Lung microvascular endothelial cell (primary cell): ENCODE measurements at regions not wholly inside any gene's neighbourhood (a gene's known extent, or its start where the extent isn't known, plus 50 kb on each side); places are given as distances from the start of the nearest gene placed in this dataset.

Source experiments
- DNase-seq, 2 donors: peaks; one replicate each; pipeline versions ENCODE4 v3.0.0 to v3.0.0-alpha.2; 2010; ENCODE audit warnings: low read depth in 2 of 2

DNA sequence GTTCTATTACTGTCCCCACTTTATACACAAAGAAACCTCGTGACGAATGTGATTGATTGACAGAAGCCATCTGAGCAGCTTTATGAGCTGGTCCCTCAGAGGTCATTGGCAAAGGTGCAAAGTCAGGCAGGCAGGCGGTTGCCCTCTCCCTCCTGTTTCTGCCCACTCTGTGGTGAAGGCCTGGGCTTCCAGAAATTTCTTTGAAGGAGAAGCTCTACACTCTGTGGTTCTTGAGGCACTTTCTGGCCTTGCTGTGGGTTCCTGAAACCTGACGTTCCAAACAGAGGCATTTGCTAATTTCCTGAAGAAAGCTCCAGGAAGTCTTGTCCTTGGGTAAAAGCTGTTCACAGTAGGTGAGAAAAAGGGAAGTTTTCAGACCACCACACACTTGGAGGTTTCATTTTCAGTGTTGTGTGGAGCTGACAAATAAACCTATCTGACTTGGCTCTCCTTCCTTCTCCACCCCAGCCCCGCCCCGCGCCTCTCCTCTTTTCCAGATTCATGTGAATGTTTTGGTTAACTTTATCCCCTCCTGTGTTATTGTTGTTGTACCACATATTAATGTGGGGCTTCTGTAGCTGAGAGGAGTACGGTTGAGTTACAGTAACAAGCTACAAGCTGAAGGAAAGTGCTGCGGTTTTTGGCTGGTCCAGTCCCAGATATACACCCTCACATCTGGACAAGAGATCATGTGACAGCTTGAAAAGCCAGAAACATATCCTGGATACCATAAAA, 274.1 kb downstream of the CLIC5 start:
- no peak for DNase-seq

DNA sequence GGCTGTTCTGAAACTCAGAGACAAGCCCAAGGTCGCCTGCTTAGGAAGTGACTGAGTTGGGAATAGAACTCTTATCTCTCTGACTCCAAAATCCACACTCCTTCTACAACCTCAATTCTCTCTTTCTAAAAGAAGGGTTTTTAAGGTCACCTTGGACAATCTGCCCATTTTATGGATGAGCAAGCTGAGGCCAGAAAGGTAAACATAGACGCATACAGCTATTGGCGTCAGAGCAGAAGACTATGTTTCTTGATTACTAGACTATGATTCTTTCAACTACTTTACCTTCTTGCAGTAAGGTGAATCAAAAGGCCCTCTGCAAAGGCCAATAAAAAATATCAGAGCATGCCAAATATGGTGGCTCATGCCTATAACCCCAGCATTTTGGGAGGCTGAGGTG, 276.6 kb downstream of the CLIC5 start:
- no peak for DNase-seq

DNA sequence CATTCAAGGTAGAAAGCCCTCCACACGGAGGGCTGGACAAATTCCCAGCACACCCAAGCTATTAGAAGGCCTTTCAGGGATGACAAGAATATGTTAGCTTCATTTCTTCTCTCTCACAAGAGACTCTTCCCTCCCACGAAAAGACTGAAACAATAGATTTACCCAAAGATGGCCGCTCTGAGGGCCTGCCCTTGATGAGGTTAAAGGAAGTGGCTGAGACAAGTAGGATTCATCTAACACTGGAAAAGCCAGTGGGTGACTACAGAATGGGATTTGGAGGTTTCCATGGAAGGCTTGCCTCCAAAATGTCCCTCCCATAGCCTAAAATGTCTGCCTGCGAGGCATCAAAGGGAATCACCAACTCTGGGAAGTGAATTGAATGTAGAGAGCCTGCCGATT, 277.6 kb downstream of the CLIC5 start:
- no peak for DNase-seq

DNA sequence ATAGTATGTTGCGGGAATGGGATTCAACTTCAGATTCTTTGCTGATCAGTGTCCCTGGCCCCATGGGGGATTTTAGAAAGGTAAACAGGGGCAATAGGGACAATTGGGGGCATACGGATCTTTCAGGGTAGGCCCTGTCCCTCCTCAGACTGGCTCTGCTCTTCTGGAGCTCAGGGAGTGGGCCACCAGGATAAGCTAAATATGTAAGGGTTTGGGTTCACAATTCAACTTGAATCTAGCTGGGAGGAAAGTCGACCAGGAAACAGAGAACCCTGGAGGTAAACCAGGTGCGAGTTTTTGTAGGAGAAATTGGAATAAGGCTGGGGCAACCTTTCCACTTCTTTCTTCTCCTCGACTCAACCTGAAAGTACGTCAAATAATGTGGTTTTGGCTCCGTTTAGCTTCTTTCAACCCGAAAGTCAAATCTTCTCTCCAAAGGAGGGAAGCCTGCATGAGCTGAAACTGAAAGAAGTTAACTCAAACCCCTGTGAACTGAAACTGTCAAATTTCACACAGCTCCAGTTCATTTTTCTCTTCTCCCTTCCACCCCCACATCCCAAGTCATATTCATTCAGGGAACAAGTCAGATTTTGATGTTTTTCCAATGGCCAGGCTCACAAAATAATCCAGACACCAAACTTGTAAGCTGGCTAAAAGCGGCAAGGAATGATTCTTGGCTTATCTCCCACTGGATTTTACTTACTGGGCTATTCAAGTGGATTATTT, 278.2 kb downstream of the CLIC5 start:
- DNase-seq, result no peak

DNA sequence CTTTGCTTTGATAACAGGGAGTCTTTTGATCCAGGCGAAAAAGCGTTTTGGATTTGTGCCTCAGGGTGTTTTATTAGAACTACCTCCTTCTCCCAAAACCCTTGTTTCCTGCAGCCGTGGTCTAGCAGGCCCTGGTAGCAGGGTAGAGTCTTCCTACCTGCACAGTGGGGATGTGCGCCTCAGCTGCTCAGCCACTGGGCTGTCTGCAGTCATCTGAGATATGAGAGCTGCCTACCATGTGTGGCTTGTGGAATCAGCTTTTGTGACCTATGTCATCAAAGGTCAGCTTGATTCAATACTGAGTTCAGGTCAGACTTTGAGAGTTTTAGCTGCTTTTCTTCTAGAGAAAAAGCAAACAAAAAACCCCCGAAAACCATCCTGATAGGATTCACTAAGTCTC, 279.5 kb downstream of the CLIC5 start:
- DNase-seq, result no peak

DNA sequence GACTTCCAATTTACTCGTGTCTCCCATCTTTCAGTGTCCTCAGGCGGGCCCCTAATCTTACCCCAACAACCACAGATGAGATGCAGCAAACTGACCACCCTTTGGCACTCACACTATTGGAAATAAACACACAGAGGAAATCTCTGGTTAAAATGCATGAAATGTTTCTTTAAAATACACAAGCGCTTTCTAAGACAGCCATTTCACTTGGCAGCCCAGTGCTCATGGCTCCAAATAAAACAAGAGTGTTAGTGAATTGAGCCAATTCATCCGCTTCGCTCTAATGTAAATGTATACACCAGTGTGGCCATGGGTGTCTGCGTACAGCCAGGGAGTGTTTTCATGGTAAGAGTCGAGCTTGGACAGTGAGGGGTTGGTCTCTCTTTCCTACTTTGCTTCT, 282.9 kb downstream of the CLIC5 start:
- no peak for DNase-seq

DNA sequence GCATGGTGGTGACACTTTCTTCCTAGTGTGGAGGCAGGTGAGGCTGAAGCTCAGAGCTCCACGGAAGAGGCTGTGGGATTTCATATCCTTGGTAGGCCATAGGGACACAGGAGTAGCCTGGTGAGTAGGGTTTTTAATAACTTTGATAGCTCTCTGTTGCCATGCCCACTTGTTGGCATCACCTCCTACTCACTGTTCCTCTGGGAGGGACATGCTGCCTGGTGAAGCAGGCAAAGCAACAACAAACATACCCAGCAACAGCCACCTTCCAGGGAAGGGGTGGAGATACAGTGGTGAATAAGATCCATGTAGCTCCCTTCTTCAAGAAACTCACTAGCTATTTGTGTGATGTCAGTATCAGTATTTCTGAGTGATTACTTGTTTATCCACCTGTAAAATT, 285.4 kb downstream of the CLIC5 start:
- DNase-seq, result no peak

DNA sequence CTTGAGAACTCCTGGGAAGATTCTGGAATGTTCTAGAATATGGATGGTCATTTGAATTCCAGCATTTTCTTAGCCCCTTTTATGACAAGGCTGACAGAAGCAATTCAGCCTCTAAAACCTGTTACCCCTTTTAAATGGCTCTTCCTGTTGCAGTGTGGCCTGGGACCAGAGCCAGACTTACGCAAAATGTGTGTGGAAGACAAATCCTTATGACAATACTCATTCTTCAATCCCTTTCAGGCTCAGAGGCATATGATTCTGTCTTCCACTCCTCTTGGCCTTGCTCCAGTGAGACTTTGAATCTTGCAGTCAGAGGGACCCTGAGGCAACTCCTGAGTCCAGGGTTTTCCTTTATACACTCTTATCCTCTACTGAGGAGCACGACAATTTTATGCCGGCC, 287.0 kb downstream of the CLIC5 start:
- peak; percentile 3 to 9 for DNase-seq

DNA sequence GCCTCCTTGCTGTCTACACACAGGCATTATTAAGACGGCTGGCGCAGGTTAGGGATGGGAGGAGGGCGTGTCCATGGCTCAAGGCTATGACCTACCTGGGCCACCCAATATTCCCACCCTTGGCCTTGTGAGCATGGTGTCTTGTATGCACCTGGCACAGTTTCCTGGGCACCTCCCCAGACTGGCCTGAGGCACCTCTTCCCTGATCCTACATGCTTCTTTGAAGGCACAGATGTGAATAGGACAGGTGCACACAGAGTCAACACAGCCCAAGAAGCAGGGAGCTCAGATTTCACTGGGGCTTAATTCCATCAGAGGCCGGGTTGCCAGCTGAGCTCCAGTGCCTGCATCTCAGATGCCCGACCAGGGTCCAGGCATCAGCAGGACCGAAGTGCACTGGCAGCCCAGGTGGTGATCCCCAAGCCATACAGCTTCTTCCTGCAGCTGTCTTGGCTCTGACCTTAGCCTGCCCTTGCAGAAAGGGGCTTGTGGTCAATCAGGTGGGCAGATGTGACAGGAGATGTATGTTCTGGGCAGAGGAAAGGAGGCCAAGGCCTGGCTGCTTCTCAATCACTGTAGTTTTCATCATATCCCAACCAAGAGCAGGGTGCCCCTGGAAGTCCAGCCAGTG, 287.7 kb downstream of the CLIC5 start:
- DNase-seq, result no peak

DNA sequence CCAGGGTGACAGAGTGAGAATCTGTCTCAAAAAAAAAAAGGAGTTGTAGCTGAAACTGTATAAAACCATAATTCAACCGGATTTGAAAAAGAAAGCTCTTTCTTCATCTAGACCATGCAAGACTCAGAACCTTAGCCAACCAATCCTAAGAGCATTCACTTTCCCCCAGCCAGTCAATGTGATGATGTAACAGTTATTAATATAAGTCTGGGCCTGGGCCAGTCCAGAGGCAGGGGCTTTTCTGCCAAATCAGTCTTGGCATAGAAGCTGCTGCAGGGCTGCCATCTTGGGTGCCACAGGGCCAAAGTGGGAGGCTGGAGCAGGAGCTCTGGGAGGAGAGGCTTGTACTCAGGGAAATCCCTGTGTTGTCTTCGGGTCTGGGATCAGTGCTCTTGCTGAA, 288.4 kb downstream of the CLIC5 start:
- no peak for DNase-seq

DNA sequence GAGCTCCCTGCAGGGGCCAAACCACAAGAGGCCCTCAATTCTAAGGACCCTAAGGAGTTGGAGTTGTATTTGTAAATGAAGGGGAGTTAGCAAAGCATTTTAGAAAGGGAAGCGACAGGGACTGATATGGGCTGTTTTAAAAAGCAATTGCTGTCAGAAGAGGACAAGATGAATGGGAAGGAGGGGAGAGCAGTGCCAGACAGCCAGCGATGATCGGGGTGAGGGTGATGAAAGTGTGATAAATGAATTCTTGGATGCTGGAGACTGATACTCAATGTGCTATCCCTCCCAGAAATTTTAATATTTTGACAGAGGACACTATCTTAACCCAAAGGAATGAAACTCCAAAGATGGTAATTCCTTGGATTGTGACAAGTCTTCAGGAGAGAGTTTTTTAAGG, 289.2 kb downstream of the CLIC5 start:
- no peak for DNase-seq

DNA sequence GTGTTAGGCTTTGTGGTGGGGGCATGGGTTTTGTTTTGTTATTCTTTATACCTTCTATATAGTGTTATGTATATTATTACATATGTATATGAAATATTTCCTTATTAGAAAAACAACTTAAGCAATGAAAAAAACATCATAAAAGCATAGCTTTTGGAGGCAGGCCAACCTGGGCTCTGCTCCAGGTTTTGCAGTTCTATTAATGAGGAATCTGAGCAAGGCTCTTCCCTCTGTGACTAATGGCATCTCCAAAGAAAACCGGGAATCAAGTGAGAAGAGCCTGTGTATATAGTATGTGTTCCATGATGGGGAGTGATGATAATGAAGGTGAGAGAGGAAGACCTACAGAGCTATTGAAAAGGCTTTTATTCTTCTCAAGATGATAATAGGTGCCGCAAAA, 291.1 kb downstream of the CLIC5 start:
- DNase-seq, result peak; percentile 25 to 81

DNA sequence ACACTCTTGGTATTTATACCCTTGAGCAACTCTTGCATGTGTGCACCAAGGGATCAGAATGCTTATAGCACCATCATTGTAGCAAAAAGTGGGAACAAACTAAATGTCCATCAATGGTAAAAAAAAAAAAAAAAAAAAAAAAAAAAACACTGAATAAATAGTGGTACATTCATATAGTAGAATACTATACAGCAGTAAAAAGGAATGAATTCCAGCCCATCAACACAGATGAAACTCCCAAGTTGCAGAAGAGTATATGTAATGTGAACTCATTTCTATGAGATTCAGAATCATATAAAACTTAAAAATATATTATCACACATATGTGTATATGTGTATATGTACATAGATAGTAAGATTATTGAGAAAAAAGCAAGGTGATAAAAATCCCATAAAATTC, 291.6 kb downstream of the CLIC5 start:
- no peak for DNase-seq

DNA sequence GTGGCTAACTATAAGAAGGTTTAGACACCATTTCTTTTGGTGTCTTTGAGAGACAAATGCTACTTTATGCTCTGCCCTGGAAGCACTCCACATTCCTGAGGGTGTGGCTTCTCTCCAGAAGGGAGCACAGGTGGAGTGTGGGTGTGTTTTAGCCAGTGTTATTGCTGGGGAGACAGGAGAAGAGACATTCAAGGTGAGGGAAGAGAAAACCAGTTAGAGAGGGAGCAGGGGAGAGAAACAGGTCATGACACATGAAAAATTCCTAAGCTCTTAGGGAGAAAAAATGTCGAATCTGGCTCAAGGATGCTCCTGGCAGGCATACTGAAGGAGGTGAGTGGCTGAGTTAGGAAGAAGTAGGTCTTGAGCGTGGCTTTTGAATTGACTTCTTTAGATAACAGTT, 292.8 kb downstream of the CLIC5 start:
- DNase-seq, result no peak

DNA sequence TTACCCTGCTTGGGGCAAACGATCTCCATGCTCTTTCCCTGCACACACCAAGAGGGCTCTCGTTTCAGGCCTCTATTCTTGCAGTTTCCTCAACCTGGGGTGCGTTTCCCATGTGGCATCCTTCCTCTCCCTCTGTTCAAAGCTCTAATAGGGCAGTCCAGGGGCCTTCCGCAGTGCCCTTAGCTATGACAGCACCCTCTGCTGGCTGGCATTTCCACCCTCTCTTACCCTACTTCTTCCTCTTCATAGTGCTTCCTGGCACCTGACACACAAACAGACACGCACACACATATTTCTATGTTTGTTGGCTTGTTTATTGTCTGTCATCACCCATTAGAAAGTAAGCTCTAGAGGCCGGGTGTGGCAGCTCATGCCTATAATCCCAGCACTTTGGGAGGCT, 294.0 kb downstream of the CLIC5 start:
- DNase-seq, result no peak

DNA sequence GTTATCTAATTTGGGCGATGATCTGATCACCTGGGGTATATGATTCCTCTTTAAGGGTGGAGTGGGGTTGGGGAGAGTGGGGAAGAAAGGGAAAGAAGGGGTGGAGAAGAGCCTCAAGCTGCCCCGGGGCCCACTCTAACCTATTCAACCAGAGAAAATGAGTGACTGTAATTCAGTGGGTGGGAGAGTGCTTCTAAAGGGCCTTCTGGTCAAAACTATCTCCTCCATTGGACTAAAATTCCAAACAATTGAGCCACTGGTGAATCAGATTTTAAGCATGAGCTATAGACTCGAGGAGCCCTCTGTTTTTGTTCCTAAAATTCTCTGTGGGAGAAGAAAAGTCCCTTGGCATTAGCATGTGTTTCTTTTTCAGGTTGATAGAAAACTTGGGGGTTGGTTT, 296.8 kb downstream of the CLIC5 start:
- DNase-seq, result no peak

DNA sequence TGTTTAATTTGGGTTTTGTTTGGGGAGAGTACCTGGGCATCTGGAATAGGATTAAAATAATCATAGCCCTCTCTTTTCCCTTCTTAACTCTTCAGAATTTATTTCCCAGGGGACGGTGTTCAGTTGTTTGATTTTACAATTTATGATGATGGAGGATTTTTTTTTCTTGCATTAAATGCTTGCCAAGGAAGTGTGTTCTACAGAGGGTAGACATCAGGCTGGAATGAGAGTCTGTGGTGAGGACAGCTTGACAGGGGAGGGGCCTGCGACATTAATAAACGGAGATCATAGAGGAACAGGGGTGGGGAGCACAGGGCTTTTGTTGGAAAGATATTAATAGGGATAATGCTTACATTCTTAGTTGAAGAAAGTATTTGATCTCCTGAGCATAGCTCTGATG, 297.5 kb downstream of the CLIC5 start:
- DNase-seq, result no peak

DNA sequence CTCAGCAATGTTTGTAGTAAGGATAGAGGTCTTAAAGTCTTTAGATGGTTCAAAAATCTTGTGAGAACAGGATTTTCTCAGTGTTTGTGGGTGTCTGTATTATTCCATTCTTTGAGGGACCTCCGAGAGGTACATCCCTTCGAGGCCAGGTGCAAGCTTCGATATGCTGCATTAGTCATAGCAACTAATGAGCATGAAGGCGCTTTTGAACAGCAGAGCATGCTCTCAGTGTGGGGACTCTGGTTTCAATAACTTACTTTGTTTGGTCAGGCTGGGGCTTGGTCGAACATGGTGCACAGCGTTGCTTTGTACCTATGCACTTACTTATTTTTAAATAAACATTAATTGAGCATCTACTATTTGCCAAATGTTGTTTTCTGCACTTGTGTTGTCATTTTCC, 297.9 kb downstream of the CLIC5 start:
- DNase-seq, result no peak

DNA sequence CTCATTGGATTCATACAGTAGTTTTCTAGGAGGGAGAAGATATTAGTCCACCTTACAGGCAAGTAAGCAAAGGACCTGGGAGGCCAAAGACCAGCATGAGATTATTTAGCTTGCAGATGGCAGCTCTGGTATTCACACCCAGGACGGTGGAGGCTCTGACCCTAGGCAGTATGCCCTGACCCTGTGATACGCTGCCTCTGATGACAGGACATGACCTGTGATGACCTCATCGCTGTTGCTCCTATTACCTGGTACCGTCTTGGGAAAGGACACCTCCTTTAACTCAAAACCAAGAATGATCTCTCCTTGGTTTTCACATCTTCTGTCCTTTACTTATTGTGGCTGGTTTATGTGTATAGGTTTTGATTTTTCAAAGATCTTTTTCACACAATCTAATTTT, 298.6 kb downstream of the CLIC5 start:
- no peak for DNase-seq

DNA sequence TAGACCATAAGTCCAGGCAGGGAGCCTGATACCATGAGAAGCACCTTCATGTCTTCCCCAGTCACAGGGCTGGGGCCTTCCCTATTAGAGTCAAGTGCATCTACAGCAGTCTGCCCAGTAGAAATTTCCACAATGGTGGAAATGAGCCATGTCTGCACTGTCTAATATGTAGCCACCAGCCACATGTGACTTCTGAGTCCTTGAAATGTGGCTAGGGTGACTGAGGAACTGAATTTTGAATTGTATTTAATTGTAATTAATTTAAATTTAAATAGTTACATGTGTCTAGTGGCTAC, 300.2 kb downstream of the CLIC5 start:
- no peak for DNase-seq

DNA sequence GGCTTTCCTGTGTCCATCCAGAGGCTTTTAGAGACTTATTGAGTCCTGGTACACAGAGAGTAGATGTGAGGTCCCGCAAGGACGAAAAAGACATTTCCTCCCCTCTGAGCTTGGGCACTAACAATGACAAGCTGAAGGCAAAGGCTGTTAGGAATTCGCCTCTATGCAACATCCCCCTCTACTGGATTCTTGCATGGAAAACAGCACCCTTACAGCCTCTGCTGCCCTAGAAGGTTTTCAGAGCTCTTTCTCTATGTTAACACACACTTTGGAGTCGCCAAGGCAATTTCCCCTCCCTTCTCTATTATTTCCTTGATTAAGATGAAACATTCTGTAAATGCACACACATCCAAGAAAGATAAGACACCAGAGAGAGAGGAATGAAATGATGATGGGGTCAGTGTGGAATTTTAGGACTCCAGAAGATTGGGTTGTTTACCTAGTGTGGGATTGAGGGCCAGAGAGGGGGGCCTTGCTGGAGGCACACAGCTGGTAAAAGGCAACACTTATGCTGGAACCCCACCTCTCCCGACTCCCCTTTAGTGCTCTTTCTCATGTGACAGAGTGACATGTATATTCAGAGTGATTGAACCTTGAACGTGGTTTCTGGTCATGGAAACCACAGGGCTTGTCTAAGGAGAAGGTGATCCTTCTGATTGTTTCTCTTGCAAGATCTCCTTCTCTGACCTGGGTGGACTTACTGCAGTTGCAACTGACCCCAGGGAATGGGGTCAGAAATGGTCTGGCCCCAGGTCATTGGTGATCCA, 300.7 kb downstream of the CLIC5 start:
- peak; percentile 80 to 83 for DNase-seq

DNA sequence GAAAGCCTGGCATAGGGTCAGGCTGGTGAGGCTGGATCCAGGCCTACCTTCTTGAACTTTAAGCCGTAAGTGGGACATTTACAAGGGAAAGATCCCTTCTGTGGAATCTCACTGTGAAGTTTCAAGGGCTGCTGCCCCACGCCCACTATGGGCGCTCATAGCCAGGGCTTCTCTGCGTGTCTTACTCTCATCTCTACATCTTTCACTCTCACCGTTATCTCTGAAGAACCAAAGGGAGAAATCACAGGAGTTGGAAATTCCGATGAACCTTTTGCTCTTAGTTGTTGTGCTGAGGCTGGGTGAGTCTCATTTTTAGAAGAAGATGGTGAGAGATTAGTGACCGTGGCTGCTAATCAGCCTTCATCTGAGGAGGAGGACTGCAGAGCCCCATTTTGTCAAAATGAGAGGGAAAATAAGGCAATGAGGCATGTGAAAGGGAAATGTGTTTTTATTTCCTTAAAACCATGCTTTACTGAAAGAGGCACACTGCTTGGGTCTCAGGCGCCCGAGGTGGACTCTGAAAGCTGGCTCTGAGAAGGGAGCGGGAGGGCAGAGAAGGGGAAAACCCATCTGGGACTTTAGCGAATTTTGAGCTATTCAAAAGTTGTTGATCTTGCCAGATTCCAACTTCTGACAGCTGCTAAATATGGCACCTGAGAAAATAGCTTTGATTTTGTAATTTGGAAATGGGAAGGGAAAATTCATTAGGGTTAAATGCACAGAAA, 301.5 kb downstream of the CLIC5 start:
- no peak for DNase-seq
